Kasumi-1 (cell line): ENCODE measurements at regions not wholly inside any gene's neighbourhood (a gene's known extent, or its start where the extent isn't known, plus 50 kb on each side); places are given as distances from the start of the nearest gene placed in this dataset.

Source experiments
- DNase-seq, 2 experiments: peaks; one replicate each; lab custom pipeline; 2025; lab: John Stamatoyannopoulos, UW

DNA sequence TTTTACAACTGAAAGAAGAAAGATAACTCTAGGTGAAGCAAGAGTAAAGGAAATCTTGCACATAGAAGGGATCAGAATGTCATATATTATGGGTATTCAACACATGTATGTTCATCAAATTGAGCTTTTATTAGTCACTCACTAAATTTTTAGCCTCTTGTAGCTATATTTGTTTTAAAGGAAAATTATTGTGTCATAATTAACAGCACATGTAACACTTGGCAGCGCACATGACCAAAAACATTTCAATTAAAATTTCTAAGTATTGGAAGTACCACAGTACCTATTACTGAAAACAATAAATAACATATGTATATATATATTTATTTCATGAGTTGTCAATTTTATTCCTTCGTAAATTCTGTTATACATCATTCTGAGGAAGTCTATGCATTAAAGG is 2800.4 kb downstream of the PCDH9 start:
- DNase-seq = no peak

DNA sequence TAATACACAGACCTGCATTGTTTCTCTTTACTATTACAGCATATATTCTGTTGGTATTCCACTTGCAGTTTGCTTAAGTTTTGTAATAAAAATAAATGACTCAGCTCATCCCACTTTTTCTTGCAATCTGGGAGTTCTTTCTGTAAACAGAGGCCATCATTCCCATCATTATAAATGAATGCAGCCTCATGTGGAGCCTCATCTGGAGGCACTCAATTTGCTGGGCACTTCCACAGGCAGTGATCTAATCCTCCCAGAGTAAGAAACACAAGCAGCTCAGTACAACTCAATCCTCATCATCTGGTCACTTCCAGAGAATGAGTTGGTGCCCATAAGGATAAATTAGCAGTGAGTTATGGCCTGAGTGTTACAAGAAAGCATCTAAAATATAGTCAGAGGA is 2801.9 kb downstream of the PCDH9 start:
- no peak for DNase-seq

DNA sequence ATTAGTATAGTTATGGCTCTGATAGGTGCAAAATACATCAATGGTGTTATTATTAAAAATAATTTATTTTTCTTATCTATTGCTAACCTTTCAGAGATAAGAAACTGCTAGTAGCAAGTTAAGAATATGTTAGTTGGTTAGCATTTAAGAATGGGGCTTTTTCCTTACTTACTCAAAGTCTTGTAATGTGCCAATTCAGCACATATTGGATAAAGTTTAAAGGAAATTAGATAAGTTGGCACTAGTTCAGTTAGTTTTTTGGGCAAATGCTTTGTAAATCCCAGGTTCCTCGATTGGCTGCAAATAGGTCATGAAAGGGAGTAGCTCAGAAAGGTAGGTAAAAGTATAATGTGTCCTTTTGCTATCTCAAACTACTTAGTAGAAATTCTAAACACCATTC is 2806.7 kb downstream of the PCDH9 start:
- no peak for DNase-seq

DNA sequence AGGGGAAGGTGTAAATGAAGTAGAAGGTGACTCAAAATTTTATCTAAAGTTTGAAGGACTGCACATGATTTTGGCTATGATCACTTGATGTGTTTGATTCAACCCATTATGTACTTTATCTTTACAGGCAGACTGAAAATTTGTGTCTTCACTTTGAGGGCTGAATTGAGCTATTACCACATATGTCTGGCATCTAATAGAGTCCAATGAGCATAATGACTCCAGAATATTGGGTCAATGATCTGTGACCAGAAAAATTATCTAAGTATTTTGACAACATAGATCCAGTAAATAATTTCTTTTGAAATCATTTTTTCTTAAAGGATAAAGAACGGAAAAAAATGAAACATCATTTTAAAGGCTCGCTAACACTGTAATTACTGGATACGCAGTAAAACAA is 2810.0 kb downstream of the PCDH9 start:
- no peak for DNase-seq

DNA sequence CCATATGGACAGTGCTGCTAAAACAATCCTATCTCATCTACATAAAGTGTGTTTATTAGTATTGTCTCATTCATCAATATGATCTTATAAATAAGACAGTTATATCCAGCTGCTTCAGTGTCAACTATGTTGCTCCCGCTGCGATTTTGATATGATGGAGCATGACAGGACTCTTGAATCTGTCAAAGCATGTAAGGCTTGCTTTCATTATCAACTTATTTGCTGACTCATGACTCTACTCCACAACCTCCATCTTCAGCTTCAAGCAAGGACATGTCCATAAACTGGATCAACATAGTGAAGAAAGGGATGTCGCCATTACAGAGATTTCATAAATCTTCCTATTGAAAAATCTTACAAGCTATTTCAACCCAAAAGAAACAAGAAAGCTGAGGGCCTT is 2812.6 kb downstream of the PCDH9 start:
- DNase-seq = no peak

DNA sequence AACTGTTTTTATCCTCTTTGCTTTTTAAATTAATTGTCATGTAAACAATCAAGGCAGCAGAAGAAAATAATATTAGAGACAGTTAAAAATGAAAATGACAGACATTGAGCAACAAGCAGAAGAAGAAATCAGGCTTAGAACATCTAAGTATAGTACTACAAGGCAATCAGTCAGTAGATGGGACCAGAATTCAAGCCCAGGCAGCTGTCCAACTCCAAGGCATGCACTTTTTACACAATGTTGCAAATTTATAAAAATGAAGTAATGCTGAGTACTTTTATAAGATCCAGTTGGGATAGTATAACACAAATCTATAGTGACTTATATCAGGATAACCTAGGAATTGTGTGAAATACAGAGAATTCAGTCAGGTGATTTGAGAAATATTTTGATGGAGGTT is 2815.8 kb downstream of the PCDH9 start:
- DNase-seq = no peak

DNA sequence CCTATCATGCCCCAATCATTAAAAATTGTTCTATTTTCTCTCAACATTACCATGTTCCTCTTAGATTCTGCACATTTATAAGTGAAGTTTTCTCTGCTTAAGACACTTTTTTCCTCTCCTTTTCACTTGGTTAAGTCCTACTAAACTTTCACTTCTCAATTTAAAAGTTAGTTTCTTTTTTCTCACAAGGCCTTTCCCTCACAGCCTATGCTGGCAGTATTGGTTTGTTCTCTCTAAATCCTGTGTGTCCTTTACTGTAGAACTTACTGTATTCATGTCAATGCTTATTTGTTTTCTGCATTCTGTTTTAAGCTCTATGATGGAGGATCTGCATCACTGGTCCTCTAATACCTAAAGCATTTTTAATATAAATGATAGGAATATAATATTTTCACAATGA is 2816.6 kb downstream of the PCDH9 start:
- DNase-seq = no peak

DNA sequence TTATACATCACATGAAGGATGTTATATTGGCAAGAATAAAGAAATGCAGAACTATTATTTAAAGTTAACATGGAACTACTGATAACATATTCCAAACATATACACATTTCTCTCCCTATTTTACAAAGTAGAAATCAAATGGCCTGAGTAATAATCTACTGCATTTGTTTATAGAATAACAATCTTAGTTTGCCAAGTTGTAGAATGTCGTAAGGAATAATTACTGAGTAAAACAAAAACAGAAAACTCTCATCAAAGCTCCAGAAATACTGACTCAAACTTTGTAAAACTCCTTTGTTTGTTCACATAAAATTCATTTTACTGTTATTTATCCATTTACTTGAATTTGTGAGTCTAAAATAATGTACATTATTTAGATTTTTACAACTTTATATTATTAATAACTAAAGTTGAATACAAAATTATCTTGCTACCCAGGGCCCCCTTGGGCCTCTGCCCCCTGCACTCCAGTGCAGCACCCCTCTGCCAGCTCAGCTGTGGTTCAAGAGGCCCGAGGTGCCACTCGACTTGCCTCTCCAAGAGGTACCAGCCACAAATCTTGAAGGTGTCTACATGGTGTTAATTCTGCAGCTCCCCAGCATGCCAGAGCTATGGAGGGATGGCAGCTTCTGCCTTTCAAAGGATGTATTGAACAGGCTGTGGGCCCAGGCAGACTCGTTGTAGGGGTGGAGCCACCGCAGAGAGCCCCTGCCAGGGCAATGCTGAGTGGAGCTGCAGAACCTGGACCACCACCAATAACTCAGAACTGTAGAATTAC is 2819.7 kb downstream of the PCDH9 start:
- no peak for DNase-seq

DNA sequence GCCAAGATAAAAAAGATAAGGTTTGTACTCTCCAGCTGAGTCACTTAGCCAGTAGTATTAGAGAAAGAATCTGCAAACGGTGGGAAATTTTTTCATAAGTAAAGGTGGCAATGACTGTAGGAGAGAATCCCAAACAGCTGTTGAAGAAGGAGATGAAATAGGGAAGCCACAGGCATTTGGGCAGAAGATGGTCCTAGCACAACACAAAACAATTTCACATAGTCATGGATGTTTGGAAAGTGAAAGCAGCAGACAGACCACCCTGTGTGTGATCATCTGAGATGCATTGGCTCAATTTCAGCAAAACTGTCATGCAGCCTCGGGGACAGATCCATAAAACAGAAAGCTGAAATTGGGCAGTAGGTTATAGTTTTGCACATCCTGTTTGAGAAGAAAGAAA is 2832.4 kb downstream of the PCDH9 start:
- DNase-seq = no peak

DNA sequence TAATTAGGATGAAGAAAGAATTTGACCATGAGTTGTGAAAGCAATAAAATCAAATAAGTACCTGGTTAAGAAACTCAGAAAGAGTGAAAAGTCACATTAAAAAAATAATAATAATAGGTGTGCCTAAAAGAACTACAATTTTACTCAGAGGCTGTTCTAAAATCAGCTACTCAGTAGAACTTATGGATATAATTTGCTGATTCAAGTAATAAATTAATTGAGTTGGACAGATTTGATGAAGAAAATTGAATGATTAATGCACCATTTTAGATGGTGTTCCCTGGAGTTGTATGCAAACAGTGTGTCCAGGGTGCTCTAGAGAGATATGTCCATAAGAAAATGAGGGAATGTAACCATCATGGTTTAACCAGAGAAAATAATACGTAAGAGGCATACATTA is 2852.5 kb downstream of the PCDH9 start:
- DNase-seq = no peak

DNA sequence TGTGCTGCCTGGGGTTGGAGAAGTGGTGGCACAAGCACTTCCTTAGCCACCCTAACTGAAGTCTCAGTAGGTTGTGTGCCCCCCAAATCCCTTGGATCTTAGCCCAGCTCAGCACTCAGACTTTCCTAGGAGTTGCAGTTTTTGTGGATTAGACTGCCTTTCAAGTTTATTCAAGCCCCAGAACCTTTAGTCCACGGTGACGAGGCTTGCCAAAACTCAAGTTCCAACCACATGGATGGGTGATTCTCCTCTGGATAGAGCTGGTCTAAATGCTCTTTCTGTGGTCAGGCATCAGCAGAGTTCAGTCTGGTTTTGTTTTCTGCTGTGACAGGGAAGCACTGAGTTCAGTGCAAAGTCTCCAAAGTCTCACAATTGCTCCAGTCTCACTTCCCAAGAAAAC is 2858.7 kb downstream of the PCDH9 start:
- DNase-seq = no peak

DNA sequence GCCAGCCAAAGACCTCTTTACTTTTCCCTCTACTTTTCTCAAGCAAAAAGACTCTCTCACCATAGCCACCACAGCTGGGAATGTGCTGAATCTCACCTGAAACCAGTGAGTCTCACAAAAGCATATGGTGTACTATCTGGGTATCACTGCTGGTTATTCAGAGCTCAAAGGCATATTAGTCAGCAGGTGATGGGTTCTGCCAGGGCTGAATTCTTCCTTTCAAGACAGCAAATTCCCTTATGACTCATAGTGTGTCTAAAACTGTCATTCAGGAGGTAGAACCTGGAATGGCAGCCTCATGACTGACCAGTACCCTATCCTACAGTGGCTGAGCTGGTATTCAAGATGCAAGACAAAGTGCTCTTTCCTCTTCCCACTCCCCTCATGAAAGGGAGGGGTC is 2859.1 kb downstream of the PCDH9 start:
- no peak for DNase-seq

DNA sequence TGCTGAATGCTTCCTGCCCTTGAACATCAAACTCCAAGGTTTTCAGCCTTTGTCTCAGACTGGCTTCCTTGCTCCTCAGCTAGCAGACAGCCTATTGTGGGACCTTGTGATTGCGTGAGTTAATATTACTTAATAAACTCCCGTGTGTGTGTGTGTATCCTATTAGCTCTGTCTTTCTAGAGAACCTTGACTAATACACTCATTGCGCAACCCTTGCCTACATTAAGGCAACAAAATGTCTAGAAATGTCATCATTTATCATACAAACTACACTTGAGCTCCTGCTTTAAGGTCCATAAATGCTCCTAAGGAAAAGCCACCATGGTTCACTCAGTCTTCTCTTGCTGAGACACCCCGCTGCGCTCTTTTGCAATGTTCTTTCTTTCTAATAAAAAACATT is 2861.0 kb downstream of the PCDH9 start:
- no peak for DNase-seq

DNA sequence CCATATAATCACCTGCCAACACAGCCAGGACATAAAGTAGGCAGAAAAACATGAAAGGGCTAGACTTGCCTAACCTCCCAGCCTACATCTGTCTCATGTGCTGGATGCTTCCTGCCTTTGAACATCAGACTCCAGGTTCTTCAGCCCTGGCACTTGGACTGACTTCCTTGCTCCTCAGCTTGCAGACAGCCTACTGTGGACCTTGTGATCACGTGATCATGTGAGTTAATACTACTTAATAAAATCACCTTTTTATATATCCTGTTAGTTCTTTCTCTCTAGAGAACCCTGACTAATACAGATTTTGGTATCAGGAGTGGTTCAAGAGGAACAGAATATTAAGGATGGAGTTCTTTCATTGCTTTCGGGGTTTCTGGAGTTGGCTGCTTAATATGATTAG is 2867.6 kb downstream of the PCDH9 start:
- no peak for DNase-seq

DNA sequence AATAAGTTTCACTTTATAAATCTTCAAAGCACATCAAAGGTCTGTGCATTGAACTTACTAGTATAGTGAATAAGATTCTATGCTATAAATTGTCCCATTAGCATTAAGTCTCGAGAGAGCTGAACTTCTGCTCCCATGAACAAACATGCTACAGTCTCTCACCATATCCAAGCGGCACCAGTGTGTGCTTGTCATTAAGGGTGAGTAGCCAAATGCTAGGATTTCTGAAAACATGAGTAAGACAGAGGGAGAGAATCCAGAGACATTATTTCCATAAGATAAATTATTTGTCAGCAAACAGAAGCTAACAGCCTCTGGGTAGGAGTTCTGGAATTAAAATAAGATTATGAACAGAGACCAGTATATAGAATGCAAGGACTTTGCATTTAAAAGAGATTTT is 2882.5 kb downstream of the PCDH9 start:
- no peak for DNase-seq

DNA sequence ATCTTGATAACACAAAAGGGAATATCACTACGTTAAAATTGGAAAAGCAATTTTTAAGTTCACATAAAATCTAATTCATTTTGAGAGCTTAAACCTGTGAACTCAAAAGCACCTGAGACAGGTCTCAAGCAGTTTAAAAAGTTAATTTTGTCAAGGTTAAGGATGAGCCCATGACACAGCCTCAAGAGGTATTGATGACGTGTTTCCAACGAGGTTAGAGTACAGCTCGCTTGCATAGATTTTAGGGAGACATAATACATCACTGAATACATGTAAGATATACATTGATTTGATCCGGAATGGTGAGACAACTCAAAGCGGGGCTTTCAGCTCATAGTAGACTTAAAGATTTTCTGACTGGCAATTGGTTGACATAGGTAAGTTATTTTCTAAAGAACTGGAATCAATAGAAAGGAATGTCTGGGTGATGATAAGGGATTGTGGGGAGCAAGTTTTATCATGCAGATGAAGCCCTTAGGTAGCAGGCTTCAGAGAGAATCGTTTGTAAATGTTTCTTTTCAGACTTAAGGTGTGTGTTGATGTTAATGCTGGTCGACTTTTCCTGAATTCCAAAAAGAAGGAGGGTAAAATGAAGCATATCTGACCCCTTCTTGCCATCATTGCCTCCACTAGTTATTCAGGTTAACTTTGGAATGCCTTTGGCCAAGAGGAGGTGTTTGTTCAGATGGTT is 2890.6 kb downstream of the PCDH9 start:
- no peak for DNase-seq

DNA sequence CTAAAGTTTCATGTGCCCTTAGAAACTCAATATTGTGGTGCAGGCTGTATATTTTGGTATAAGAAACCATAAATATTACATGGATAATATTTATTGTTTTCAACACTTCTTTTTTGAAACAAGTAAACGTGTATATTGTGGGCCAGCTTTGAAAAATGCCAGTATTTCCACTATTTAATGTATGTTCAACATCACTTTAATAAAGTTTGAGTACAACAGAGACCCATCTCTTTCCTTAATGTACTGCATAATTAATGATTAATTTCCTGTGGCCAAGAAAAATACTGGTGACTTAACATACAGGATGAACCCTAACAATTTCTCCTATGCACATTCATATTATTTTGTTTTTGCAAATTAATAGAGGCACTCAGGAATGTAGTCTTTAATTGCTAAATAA is 2891.5 kb downstream of the PCDH9 start:
- DNase-seq = no peak

DNA sequence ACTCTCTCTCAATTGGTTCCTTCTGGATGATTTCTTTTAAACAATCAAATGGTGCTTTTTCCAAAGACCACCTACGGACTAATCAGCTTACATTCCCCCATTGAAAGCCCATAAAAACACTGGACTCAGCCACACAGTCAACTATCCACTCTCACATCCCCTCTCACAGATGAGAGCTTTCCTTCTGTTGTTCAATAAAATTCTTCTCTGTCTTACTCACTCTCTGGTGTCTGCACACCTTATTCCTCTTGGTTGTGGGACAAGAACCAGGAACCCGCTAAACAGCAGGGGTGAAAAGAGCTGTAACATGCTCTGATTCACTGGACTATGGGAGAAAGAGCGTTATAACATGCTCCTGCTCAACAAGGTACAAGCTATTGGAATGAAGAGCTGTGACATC is 2896.2 kb downstream of the PCDH9 start:
- DNase-seq = no peak

DNA sequence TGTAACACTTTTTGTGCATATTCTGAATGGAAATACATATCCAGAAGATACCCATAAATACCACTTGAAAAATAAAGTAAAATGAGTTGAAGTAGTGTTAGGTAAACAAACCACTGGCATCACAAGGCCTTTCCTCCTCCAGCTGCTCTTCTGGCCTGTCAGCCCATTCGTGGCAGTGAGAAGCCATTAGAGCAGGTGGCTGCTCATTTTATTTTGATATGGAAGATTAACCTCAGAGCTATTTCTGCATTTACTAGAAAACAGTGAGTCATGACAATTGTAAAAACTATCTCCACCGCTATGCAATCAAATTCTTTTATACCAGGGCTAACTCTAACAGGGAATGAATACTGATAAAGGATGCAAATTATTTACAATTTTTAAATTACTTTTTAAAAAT is 2898.1 kb downstream of the PCDH9 start:
- no peak for DNase-seq

DNA sequence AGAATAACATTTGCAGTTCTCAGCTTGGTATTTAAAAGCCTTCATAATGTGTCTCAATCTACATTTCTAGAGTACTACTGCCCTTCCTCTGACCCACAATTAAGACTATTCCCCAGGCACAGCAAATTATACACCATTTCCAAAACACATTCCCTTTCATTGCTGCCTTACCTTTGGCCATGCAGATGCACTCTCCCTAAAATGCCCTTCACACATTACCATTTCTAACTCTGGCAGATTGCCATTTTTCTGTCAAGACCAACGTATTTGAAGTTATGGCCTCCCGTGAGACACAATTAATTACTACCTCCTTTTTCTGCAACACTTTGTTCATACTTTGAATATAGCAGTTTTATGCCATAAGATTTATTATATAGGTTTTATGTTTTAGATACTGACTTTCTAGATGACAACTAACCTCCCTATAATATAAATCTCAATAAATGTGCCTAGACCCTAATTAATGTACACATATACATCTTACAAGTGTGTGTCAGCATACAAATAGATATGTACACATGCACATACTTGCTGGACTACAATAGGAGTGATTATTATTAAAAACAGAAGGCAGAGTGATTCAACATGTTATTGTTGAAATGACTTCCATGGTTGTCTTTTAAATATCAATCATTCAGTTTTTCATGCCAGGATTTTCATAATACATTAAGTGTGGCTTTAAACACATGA is 2902.5 kb downstream of the PCDH9 start:
- no peak for DNase-seq

DNA sequence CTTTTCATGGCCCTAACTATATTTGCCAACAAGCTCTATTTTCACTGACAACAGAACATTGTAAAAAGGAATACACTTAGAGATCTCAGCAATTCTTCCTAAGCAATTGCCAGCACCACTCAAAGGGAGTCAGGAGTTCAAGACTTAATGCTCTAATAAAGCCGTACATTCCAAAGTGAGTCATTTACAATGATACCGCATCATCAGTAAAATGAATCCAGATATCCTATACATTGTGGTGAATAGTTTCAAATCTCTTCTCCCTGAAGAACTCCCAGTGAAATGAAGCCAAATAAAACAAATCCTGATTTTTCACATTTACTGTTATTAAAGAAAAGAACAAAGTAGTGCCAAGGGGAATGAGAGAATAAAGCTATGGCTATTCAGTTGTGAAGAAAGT is 2898.7 kb upstream of the PCDH20 start:
- no peak for DNase-seq

DNA sequence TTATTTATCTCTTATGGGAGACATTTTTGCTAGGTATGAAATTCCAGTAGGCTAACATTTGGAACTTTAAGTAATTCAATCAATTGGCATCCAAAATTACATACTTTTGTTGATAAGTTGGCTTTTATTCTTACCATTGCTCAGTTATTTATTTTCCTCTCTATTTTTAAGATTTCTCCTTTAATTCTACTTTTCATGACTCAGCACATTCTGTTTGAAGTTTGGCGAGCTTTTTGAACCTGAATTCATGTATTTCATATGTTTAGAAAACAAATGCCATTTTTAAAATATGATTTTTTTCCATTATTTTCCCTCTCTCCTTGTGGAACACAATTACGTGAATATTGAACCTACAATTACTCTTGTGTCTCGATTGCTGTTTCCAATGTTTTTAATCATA is 2896.3 kb upstream of the PCDH20 start:
- no peak for DNase-seq

DNA sequence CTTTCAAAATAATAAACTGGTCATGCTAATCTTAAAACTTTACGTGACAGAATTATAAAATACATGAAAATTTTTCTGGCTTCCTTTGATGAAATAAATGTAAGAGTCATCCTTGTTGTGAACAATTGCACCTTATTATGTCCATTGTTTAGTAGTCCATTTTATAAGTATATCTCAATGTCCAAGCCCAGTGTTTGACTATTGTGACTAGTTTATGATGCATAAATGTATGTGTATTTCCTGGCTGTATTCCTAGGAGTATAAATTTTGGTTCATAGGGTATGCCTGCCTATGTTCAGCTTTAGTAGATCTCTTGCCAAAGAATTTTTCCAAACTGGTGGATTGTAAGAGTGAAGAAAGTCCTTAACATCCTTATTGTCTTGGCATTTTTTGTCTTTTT is 2895.5 kb upstream of the PCDH20 start:
- DNase-seq = no peak
